GM23338 (cell line): ENCODE measurements at regions not wholly inside any gene's neighbourhood (a gene's known extent, or its start where the extent isn't known, plus 50 kb on each side); places are given as distances from the start of the nearest gene placed in this dataset.

Source experiments
- ATAC-seq: fragments of 200-7000 bp; cut with Tn5 transposase; 3 replicates; pipeline ENCODE4 v1.9.1; 2020
- DNase-seq: peaks from one replicate; pipeline ENCODE4 v3.0.0-alpha.2; 2015; ENCODE audit warnings: low spot score
- H2AFZ ChIP-seq: fragments of 200-600 bp; sonication (generic); 2 replicates; pipeline ENCODE4 v1.8.0; 2016; ENCODE audit warnings: antibody characterized with exemption, mild to moderate bottlenecking, moderate library complexity
- H3F3A ChIP-seq: fragments of 200-600 bp; sonication (generic); replicated peaks from 2 replicates; pipeline ENCODE4 v1.8.0; 2017; ENCODE audit warnings: antibody characterized with exemption, mixed run types, low read depth
- H3K27ac ChIP-seq: fragments of 200-600 bp; sonication (generic); 2 replicates; pipeline ENCODE4 v1.6.1; 2016; ENCODE audit warnings: low read depth
- H3K27me3 ChIP-seq: fragments of 200-600 bp; sonication (generic); 2 replicates; pipeline ENCODE4 v1.8.0; 2016; ENCODE audit warnings: mild to moderate bottlenecking, mixed run types, moderate library complexity; ENCODE audit not compliant: insufficient read depth
- H3K36me3 ChIP-seq: fragments of 200-600 bp; sonication (generic); 2 replicates; pipeline ENCODE4 v1.8.0; 2016; ENCODE audit warnings: mild to moderate bottlenecking; ENCODE audit not compliant: insufficient read depth
- H3K4me1 ChIP-seq: fragments of 200-600 bp; sonication (generic); 2 replicates; pipeline ENCODE4 v1.8.0; 2016; ENCODE audit warnings: mild to moderate bottlenecking, moderate library complexity; ENCODE audit not compliant: insufficient read depth
- H3K4me2 ChIP-seq: fragments of 200-600 bp; sonication (generic); 2 replicates; pipeline ENCODE4 v1.7.1; 2017; ENCODE audit warnings: mixed run types
- H3K4me3 ChIP-seq: fragments of 200-600 bp; sonication (generic); 2 replicates; pipeline ENCODE4 v1.6.1; 2016; ENCODE audit warnings: mixed run types
- H3K79me2 ChIP-seq: fragments of 200-600 bp; sonication (generic); replicated peaks from 2 replicates; pipeline ENCODE4 v1.8.0; 2017; ENCODE audit warnings: mild to moderate bottlenecking; ENCODE audit not compliant: insufficient read depth
- H3K9me2 ChIP-seq: fragments of 200-600 bp; sonication (generic); 2 replicates; pipeline ENCODE4 v1.8.0; 2017; ENCODE audit not compliant: insufficient read depth
- H4K20me1 ChIP-seq: fragments of 200-600 bp; sonication (generic); replicated peaks from 2 replicates; pipeline ENCODE4 v1.8.0; 2017; ENCODE audit warnings: mild to moderate bottlenecking; ENCODE audit not compliant: insufficient read depth
- H3K27ac Mint-ChIP-seq: 2 replicates; pipeline ENCODE4 v1.8.0; 2020; ENCODE audit warnings: inconsistent platforms, mild to moderate bottlenecking, moderate library complexity, mixed read lengths
- H3K27me3 Mint-ChIP-seq: 3 replicates; pipeline ENCODE4 v1.8.0; 2022; ENCODE audit warnings: low read depth, mild to moderate bottlenecking, moderate library complexity, mixed read lengths, inconsistent platforms; ENCODE audit not compliant: insufficient read depth, poor library complexity
- H3K36me3 Mint-ChIP-seq: 3 replicates; pipeline ENCODE4 v1.8.0; 2021; ENCODE audit warnings: low read depth, mild to moderate bottlenecking, inconsistent platforms, moderate library complexity, mixed read lengths
- H3K4me1 Mint-ChIP-seq: 3 replicates; pipeline ENCODE4 v1.8.0; 2020; ENCODE audit warnings: mild to moderate bottlenecking, inconsistent platforms, mixed read lengths
- H3K4me3 Mint-ChIP-seq: 3 replicates; pipeline ENCODE4 v1.8.0; 2021; ENCODE audit warnings: moderate library complexity, mild to moderate bottlenecking, inconsistent platforms, mixed read lengths
- H3K9me3 Mint-ChIP-seq: 3 replicates; pipeline ENCODE4 v1.8.0; 2020; ENCODE audit warnings: moderate library complexity, mild to moderate bottlenecking, inconsistent platforms, mixed read lengths
- CREB1 ChIP-seq: fragments of 250-450 bp; sonication (Bioruptor Pico); IDR thresholded peaks from 2 replicates; pipeline ENCODE4 v1.5.0; 2020; ENCODE audit warnings: low read depth, mild to moderate bottlenecking, moderate library complexity
- EZH2 ChIP-seq: fragments of 200-600 bp; sonication (generic); IDR thresholded peaks from one replicate; pipeline ENCODE4 v1.8.0; 2017; ENCODE audit warnings: antibody characterized with exemption, mild to moderate bottlenecking, low read depth; ENCODE audit not compliant: unreplicated experiment
- EZH2phosphoT487 ChIP-seq: fragments of 200-600 bp; sonication (generic); IDR thresholded peaks from one replicate; pipeline ENCODE4 v1.8.1; 2018; ENCODE audit warnings: antibody characterized with exemption; ENCODE audit not compliant: unreplicated experiment
- JUNB ChIP-seq: IDR thresholded peaks from one replicate; pipeline ENCODE4 v1.6.1; 2016; ENCODE audit warnings: antibody characterized with exemption; ENCODE audit not compliant: unreplicated experiment
- NANOG ChIP-seq: IDR thresholded peaks from 2 replicates; pipeline ENCODE4 v1.6.1; 2016; ENCODE audit warnings: antibody characterized with exemption, borderline replicate concordance
- POLR2AphosphoS5 ChIP-seq: IDR thresholded peaks from 2 replicates; pipeline ENCODE4 v1.6.1; 2016; ENCODE audit warnings: antibody characterized with exemption, low read depth
- STAT1 ChIP-seq: IDR thresholded peaks from one replicate; pipeline ENCODE4 v1.6.1; 2016; ENCODE audit warnings: antibody characterized with exemption; ENCODE audit not compliant: unreplicated experiment
- ZNF114 ChIP-seq: fragments of 250-450 bp; sonication (Bioruptor Pico); IDR thresholded peaks from 2 replicates; pipeline ENCODE4 v1.5.0; 2020; ENCODE audit warnings: mild to moderate bottlenecking, moderate library complexity
- ZNF331 ChIP-seq: fragments of 250-450 bp; sonication (Bioruptor Pico); IDR thresholded peaks from 2 replicates; pipeline ENCODE4 v1.5.0; 2020; ENCODE audit warnings: low read depth, mild to moderate bottlenecking, moderate library complexity
- TF ChIP-seq, protein P1 (sequence below): IDR thresholded peaks from 2 replicates; pipeline ENCODE4 v1.6.1; 2016; ENCODE audit warnings: antibody characterized with exemption
- TF ChIP-seq, protein P2 (sequence below): fragments of 250-450 bp; sonication (Bioruptor Pico); IDR thresholded peaks from 2 replicates; pipeline ENCODE4 v1.5.0; 2020; ENCODE audit warnings: mild to moderate bottlenecking, moderate library complexity
- TF ChIP-seq, protein P3 (sequence below): IDR thresholded peaks from one replicate; pipeline ENCODE4 v1.6.1; 2018; ENCODE audit warnings: antibody characterized with exemption; ENCODE audit not compliant: unreplicated experiment
- TF ChIP-seq, protein P4 (sequence below), 2 experiments: fragments of 200-600 bp in 1 of 2; sonication (generic) in 1 of 2; conservative IDR thresholded peaks; 2 replicates each; pipeline versions ENCODE4 v1.5.1 to v1.6.1; 2016 to 2017; ENCODE audit warnings: antibody characterized with exemption in 2 of 2, low read depth in 2 of 2, mild to moderate bottlenecking in 2 of 2, moderate library complexity in 1 of 2

DNA sequence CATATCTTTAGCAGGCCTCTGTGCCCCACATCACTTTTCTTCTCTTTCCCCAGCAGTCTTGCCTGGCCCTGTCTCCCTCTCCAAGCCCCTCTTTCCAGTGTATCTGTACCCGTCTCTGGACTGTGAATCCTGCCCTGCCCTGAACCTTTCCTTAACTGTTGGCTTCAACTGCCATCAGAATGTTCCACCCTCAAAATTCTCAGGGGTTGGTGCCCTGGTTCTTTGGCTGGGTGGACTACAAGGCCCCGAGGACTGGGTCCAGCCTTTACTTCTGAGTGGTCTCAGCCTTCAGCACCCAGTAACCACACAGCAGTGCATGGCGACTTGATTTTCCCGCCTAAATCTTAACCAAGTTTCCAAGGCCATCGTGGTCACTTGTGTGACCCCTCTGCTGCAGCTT, 333.5 kb upstream of the RGMA start:
- H3K4me2 ChIP-seq, result no peak overlapping the region
- peaks cover 3% of the 10 kb centered on the region; the same call in 2 of the 3 replicates for H3K36me3 Mint-ChIP-seq
- no peaks in the 10 kb centered on the region for H3K27me3 ChIP-seq
- no peak for TF ChIP-seq EZH2phosphoT487
- TF ChIP-seq NANOG, result no peak
- no peak for TF ChIP-seq ZNF331 (CRISPR knock-in tag)
- TF ChIP-seq CREB1 (CRISPR knock-in tag), result no peak
- TF ChIP-seq JUNB, result no peak
- TF ChIP-seq, protein P1, sequence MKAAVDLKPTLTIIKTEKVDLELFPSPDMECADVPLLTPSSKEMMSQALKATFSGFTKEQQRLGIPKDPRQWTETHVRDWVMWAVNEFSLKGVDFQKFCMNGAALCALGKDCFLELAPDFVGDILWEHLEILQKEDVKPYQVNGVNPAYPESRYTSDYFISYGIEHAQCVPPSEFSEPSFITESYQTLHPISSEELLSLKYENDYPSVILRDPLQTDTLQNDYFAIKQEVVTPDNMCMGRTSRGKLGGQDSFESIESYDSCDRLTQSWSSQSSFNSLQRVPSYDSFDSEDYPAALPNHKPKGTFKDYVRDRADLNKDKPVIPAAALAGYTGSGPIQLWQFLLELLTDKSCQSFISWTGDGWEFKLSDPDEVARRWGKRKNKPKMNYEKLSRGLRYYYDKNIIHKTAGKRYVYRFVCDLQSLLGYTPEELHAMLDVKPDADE, result no peak
- TF ChIP-seq, protein P2, sequence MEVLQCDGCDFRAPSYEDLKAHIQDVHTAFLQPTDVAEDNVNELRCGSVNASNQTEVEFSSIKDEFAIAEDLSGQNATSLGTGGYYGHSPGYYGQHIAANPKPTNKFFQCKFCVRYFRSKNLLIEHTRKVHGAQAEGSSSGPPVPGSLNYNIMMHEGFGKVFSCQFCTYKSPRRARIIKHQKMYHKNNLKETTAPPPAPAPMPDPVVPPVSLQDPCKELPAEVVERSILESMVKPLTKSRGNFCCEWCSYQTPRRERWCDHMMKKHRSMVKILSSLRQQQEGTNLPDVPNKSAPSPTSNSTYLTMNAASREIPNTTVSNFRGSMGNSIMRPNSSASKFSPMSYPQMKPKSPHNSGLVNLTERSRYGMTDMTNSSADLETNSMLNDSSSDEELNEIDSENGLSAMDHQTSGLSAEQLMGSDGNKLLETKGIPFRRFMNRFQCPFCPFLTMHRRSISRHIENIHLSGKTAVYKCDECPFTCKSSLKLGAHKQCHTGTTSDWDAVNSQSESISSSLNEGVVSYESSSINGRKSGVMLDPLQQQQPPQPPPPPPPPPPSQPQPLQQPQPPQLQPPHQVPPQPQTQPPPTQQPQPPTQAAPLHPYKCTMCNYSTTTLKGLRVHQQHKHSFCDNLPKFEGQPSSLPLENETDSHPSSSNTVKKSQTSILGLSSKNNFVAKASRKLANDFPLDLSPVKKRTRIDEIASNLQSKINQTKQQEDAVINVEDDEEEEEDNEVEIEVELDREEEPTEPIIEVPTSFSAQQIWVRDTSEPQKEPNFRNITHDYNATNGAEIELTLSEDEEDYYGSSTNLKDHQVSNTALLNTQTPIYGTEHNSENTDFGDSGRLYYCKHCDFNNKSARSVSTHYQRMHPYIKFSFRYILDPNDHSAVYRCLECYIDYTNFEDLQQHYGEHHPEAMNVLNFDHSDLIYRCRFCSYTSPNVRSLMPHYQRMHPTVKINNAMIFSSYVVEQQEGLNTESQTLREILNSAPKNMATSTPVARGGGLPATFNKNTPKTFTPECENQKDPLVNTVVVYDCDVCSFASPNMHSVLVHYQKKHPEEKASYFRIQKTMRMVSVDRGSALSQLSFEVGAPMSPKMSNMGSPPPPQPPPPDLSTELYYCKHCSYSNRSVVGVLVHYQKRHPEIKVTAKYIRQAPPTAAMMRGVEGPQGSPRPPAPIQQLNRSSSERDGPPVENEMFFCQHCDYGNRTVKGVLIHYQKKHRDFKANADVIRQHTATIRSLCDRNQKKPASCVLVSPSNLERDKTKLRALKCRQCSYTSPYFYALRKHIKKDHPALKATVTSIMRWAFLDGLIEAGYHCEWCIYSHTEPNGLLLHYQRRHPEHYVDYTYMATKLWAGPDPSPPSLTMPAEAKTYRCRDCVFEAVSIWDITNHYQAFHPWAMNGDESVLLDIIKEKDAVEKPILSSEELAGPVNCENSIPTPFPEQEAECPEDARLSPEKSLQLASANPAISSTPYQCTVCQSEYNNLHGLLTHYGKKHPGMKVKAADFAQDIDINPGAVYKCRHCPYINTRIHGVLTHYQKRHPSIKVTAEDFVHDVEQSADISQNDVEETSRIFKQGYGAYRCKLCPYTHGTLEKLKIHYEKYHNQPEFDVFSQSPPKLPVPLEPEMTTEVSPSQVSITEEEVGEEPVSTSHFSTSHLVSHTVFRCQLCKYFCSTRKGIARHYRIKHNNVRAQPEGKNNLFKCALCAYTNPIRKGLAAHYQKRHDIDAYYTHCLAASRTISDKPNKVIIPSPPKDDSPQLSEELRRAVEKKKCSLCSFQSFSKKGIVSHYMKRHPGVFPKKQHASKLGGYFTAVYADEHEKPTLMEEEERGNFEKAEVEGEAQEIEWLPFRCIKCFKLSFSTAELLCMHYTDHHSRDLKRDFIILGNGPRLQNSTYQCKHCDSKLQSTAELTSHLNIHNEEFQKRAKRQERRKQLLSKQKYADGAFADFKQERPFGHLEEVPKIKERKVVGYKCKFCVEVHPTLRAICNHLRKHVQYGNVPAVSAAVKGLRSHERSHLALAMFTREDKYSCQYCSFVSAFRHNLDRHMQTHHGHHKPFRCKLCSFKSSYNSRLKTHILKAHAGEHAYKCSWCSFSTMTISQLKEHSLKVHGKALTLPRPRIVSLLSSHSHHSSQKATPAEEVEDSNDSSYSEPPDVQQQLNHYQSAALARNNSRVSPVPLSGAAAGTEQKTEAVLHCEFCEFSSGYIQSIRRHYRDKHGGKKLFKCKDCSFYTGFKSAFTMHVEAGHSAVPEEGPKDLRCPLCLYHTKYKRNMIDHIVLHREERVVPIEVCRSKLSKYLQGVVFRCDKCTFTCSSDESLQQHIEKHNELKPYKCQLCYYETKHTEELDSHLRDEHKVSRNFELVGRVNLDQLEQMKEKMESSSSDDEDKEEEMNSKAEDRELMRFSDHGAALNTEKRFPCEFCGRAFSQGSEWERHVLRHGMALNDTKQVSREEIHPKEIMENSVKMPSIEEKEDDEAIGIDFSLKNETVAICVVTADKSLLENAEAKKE (CRISPR knock-in tag), result no peak
- TF ChIP-seq POLR2AphosphoS5, result no peak
- TF ChIP-seq ZNF114, result no peak
- TF ChIP-seq EZH2, result no peak
- TF ChIP-seq, protein P3, sequence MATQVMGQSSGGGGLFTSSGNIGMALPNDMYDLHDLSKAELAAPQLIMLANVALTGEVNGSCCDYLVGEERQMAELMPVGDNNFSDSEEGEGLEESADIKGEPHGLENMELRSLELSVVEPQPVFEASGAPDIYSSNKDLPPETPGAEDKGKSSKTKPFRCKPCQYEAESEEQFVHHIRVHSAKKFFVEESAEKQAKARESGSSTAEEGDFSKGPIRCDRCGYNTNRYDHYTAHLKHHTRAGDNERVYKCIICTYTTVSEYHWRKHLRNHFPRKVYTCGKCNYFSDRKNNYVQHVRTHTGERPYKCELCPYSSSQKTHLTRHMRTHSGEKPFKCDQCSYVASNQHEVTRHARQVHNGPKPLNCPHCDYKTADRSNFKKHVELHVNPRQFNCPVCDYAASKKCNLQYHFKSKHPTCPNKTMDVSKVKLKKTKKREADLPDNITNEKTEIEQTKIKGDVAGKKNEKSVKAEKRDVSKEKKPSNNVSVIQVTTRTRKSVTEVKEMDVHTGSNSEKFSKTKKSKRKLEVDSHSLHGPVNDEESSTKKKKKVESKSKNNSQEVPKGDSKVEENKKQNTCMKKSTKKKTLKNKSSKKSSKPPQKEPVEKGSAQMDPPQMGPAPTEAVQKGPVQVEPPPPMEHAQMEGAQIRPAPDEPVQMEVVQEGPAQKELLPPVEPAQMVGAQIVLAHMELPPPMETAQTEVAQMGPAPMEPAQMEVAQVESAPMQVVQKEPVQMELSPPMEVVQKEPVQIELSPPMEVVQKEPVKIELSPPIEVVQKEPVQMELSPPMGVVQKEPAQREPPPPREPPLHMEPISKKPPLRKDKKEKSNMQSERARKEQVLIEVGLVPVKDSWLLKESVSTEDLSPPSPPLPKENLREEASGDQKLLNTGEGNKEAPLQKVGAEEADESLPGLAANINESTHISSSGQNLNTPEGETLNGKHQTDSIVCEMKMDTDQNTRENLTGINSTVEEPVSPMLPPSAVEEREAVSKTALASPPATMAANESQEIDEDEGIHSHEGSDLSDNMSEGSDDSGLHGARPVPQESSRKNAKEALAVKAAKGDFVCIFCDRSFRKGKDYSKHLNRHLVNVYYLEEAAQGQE, result no peak
- TF ChIP-seq, protein P4, sequence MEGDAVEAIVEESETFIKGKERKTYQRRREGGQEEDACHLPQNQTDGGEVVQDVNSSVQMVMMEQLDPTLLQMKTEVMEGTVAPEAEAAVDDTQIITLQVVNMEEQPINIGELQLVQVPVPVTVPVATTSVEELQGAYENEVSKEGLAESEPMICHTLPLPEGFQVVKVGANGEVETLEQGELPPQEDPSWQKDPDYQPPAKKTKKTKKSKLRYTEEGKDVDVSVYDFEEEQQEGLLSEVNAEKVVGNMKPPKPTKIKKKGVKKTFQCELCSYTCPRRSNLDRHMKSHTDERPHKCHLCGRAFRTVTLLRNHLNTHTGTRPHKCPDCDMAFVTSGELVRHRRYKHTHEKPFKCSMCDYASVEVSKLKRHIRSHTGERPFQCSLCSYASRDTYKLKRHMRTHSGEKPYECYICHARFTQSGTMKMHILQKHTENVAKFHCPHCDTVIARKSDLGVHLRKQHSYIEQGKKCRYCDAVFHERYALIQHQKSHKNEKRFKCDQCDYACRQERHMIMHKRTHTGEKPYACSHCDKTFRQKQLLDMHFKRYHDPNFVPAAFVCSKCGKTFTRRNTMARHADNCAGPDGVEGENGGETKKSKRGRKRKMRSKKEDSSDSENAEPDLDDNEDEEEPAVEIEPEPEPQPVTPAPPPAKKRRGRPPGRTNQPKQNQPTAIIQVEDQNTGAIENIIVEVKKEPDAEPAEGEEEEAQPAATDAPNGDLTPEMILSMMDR (conservative IDR thresholded peaks at IDR 0.05; ENCODE audit: low read depth in 2 of 2), result no peak
- TF ChIP-seq STAT1, result no peak
- no peak overlapping the region for H3K27ac ChIP-seq
- H3F3A ChIP-seq, result no peaks in the 10 kb centered on the region
- peaks cover 18% of the 10 kb centered on the region; the same call in 1 of the 2 replicates for H3K9me2 ChIP-seq
- H3K36me3 ChIP-seq, result no peaks in the 10 kb centered on the region
- peaks cover 3% of the 10 kb centered on the region; the same call in 2 of the 3 replicates for H3K4me1 Mint-ChIP-seq
- H3K4me3 Mint-ChIP-seq, result no peak overlapping the region
- no peak for ATAC-seq
- DNase-seq, result no peak
- no peaks in the 10 kb centered on the region for H3K4me1 ChIP-seq
- peaks cover 4% of the 10 kb centered on the region for H3K27me3 Mint-ChIP-seq
- H3K4me3 ChIP-seq, result no peak overlapping the region
- peaks cover 5% of the 10 kb centered on the region for H3K9me3 Mint-ChIP-seq
- no peaks in the 10 kb centered on the region for H3K79me2 ChIP-seq
- H2AFZ ChIP-seq, result no peak overlapping the region
- no peak overlapping the region for H3K27ac Mint-ChIP-seq
- H4K20me1 ChIP-seq, result no peaks in the 10 kb centered on the region
